Activated CD4-positive, alpha-beta memory T cell treated with anti-CD3 and anti-CD28 coated beads for 36 hours (primary cell): ENCODE measurements at regions not wholly inside any gene's neighbourhood (a gene's known extent, or its start where the extent isn't known, plus 50 kb on each side); places are given as distances from the start of the nearest gene placed in this dataset.

ENCODE experiments used
- CTCF ChIA-PET: fragments of 350-600 bp; sonication (Branson Sonifier 250); formaldehyde crosslinking; loops from one replicate; lab custom pipeline; 2021; ENCODE audit warnings: antibody characterized with exemption, inconsistent platforms; lab: Charles Lee
- POLR2A ChIA-PET: fragments of 350-600 bp; sonication (Branson Sonifier 250); formaldehyde crosslinking; loops from one replicate; lab custom pipeline; 2021; ENCODE audit warnings: antibody characterized with exemption; lab: Charles Lee
- DNase-seq: peaks from one replicate; pipeline ENCODE4 v3.0.0-alpha.2; 2020
- H3K27ac Mint-ChIP-seq: one replicate; pipeline ENCODE4 v1.8.0; 2021; ENCODE audit warnings: mixed read lengths
- H3K27me3 Mint-ChIP-seq: one replicate; pipeline ENCODE4 v1.8.0; 2021; ENCODE audit warnings: mixed read lengths
- H3K36me3 Mint-ChIP-seq: one replicate; pipeline ENCODE4 v1.8.0; 2021; ENCODE audit warnings: mixed read lengths
- H3K4me1 Mint-ChIP-seq: one replicate; pipeline ENCODE4 v1.8.0; 2021; ENCODE audit warnings: low read depth, mixed read lengths
- H3K4me3 Mint-ChIP-seq: one replicate; pipeline ENCODE4 v1.8.0; 2021; ENCODE audit warnings: mild to moderate bottlenecking, mixed read lengths
- H3K9me3 Mint-ChIP-seq: one replicate; pipeline ENCODE4 v1.8.0; 2021; ENCODE audit warnings: mixed read lengths
- intact Hi-C: fragments of 100-400 bp; cut with micrococcal nuclease; formaldehyde crosslinking; loops from one replicate; pipeline ENCODE4 v1.15.1; 2023

GRCh38 chr1:80989455-80989854 lies 811.3 kb upstream of the ADGRL2 start:
- no peaks in the 10 kb centered on the region for H3K4me1 Mint-ChIP-seq
- no peaks in the 10 kb centered on the region for H3K36me3 Mint-ChIP-seq
- no peak overlapping the region for H3K4me3 Mint-ChIP-seq
- ChIA-PET CTCF (no interaction called here), POLR2A (no interaction called here)
- no peak for DNase-seq
- intact Hi-C loops, result no loop called here
- no peak overlapping the region for H3K27ac Mint-ChIP-seq
- H3K27me3 Mint-ChIP-seq, result no peaks in the 10 kb centered on the region
- peaks cover 4% of the 10 kb centered on the region for H3K9me3 Mint-ChIP-seq

GRCh38 chr1:80988926-80989325 lies 811.8 kb upstream of the ADGRL2 start:
- H3K27me3 Mint-ChIP-seq, result no peaks in the 10 kb centered on the region
- H3K27ac Mint-ChIP-seq, result no peak overlapping the region
- no peak for DNase-seq
- ChIA-PET CTCF (no interaction called here), POLR2A (no interaction called here)
- no peaks in the 10 kb centered on the region for H3K4me1 Mint-ChIP-seq
- intact Hi-C loops, result no loop called here
- peaks cover 4% of the 10 kb centered on the region for H3K9me3 Mint-ChIP-seq
- no peak overlapping the region for H3K4me3 Mint-ChIP-seq
- no peaks in the 10 kb centered on the region for H3K36me3 Mint-ChIP-seq

GRCh38 chr1:80987824-80988223 lies 812.9 kb upstream of the ADGRL2 start:
- H3K4me1 Mint-ChIP-seq, result no peaks in the 10 kb centered on the region
- ChIA-PET POLR2A (no interaction called here), CTCF (no interaction called here)
- intact Hi-C loops, result no loop called here
- no peak for DNase-seq
- H3K9me3 Mint-ChIP-seq, result peaks cover 4% of the 10 kb centered on the region
- no peak overlapping the region for H3K27ac Mint-ChIP-seq
- no peak overlapping the region for H3K4me3 Mint-ChIP-seq
- H3K27me3 Mint-ChIP-seq, result no peaks in the 10 kb centered on the region
- H3K36me3 Mint-ChIP-seq, result no peaks in the 10 kb centered on the region

- H3K27me3 Mint-ChIP-seq, result no peaks in the 10 kb centered on the region
- H3K27ac Mint-ChIP-seq, result no peak overlapping the region
- CTCF ChIA-PET, result no interaction called here
- POLR2A ChIA-PET, result no interaction called here
- H3K9me3 Mint-ChIP-seq, result peaks cover 4% of the 10 kb centered on the region
- no peak for DNase-seq
- no peak overlapping the region for H3K4me3 Mint-ChIP-seq
- H3K4me1 Mint-ChIP-seq, result no peaks in the 10 kb centered on the region
- no peaks in the 10 kb centered on the region for H3K36me3 Mint-ChIP-seq
- intact Hi-C loops, result no loop called here
These were observed 813.6 kb upstream of the ADGRL2 start for GRCh38 chr1:80987106-80987505.

- POLR2A ChIA-PET, result no interaction called here
- H3K4me1 Mint-ChIP-seq, result no peaks in the 10 kb centered on the region
- CTCF ChIA-PET, result no interaction called here
- no peaks in the 10 kb centered on the region for H3K27me3 Mint-ChIP-seq
- no peak overlapping the region for H3K4me3 Mint-ChIP-seq
- no peaks in the 10 kb centered on the region for H3K36me3 Mint-ChIP-seq
- intact Hi-C loops, result no loop called here
- DNase-seq, result no peak
- H3K9me3 Mint-ChIP-seq, result peaks cover 6% of the 10 kb centered on the region
- no peak overlapping the region for H3K27ac Mint-ChIP-seq
These were observed 817.9 kb upstream of the ADGRL2 start for GRCh38 chr1:80982831-80983230.

- no peaks in the 10 kb centered on the region for H3K4me1 Mint-ChIP-seq
- H3K27me3 Mint-ChIP-seq, result no peaks in the 10 kb centered on the region
- no peak for DNase-seq
- H3K9me3 Mint-ChIP-seq, result peaks cover 11% of the 10 kb centered on the region
- ChIA-PET POLR2A (no interaction called here), CTCF (no interaction called here)
- intact Hi-C loops, result no loop called here
- no peak overlapping the region for H3K4me3 Mint-ChIP-seq
- no peak overlapping the region for H3K27ac Mint-ChIP-seq
- no peaks in the 10 kb centered on the region for H3K36me3 Mint-ChIP-seq
These were observed 827.6 kb upstream of the ADGRL2 start for GRCh38 chr1:80973101-80973500.

GRCh38 chr1:80966266-80966665 lies 834.5 kb upstream of the ADGRL2 start:
- ChIA-PET CTCF (no interaction called here), POLR2A (no interaction called here)
- DNase-seq, result no peak
- Mint-ChIP-seq H3K36me3 (no peaks in the 10 kb centered on the region), H3K4me3 (no peak overlapping the region), H3K4me1 (no peaks in the 10 kb centered on the region), H3K27ac (no peak overlapping the region), H3K27me3 (no peaks in the 10 kb centered on the region), H3K9me3 (no peaks in the 10 kb centered on the region)
- intact Hi-C loops, result no loop called here

GRCh38 chr1:80962564-80962963 lies 838.2 kb upstream of the ADGRL2 start:
- DNase-seq, result no peak
- H3K27ac Mint-ChIP-seq, result no peak overlapping the region
- CTCF ChIA-PET, result no interaction called here
- intact Hi-C loops, result no loop called here
- H3K4me3 Mint-ChIP-seq, result no peak overlapping the region
- H3K4me1 Mint-ChIP-seq, result no peaks in the 10 kb centered on the region
- POLR2A ChIA-PET, result no interaction called here
- no peaks in the 10 kb centered on the region for H3K27me3 Mint-ChIP-seq
- no peaks in the 10 kb centered on the region for H3K36me3 Mint-ChIP-seq
- H3K9me3 Mint-ChIP-seq, result peaks cover 2% of the 10 kb centered on the region

GRCh38 chr1:80961464-80962190 lies 839.1 kb upstream of the ADGRL2 start:
- H3K27me3 Mint-ChIP-seq, result no peaks in the 10 kb centered on the region
- ChIA-PET POLR2A (no interaction called here), CTCF (no interaction called here)
- no peaks in the 10 kb centered on the region for H3K4me1 Mint-ChIP-seq
- no peaks in the 10 kb centered on the region for H3K36me3 Mint-ChIP-seq
- no peak overlapping the region for H3K4me3 Mint-ChIP-seq
- intact Hi-C loops, result no loop called here
- H3K9me3 Mint-ChIP-seq, result peaks cover 2% of the 10 kb centered on the region
- DNase-seq, result no peak
- no peak overlapping the region for H3K27ac Mint-ChIP-seq

GRCh38 chr1:80933346-80933745 lies 867.4 kb upstream of the ADGRL2 start:
- no peaks in the 10 kb centered on the region for H3K36me3 Mint-ChIP-seq
- ChIA-PET CTCF (no interaction called here), POLR2A (no interaction called here)
- no peak for DNase-seq
- no peak overlapping the region for H3K4me3 Mint-ChIP-seq
- peaks cover 24% of the 10 kb centered on the region for H3K9me3 Mint-ChIP-seq
- intact Hi-C loops, result no loop called here
- no peak overlapping the region for H3K27ac Mint-ChIP-seq
- no peaks in the 10 kb centered on the region for H3K27me3 Mint-ChIP-seq
- H3K4me1 Mint-ChIP-seq, result no peaks in the 10 kb centered on the region

- peaks cover 29% of the 10 kb centered on the region for H3K9me3 Mint-ChIP-seq
These were observed 869.6 kb upstream of the ADGRL2 start for GRCh38 chr1:80931178-80931577.

GRCh38 chr1:80929868-80930508 lies 870.7 kb upstream of the ADGRL2 start:
- Mint-ChIP-seq H3K36me3 (no peaks in the 10 kb centered on the region), H3K4me1 (no peaks in the 10 kb centered on the region), H3K27ac (no peak overlapping the region), H3K4me3 (no peak overlapping the region), H3K27me3 (no peaks in the 10 kb centered on the region), H3K9me3 (peaks cover 29% of the 10 kb centered on the region)
- intact Hi-C loops, result no loop called here
- CTCF ChIA-PET, result no interaction called here
- DNase-seq, result no peak
- POLR2A ChIA-PET, result no interaction called here

More at GRCh38 chr1:80931178-80931577, 869.6 kb upstream of the ADGRL2 start:
- Mint-ChIP-seq H3K27ac (no peak overlapping the region), H3K27me3 (no peaks in the 10 kb centered on the region), H3K4me1 (no peaks in the 10 kb centered on the region), H3K36me3 (no peaks in the 10 kb centered on the region), H3K4me3 (no peak overlapping the region)
- DNase-seq, result no peak
- CTCF ChIA-PET, result no interaction called here
- POLR2A ChIA-PET, result no interaction called here
- intact Hi-C loops, result no loop called here

- Mint-ChIP-seq H3K27me3 (no peaks in the 10 kb centered on the region), H3K4me1 (no peaks in the 10 kb centered on the region)
- POLR2A ChIA-PET, result no interaction called here
These were observed 874.2 kb upstream of the ADGRL2 start for GRCh38 chr1:80926531-80926930.

More at GRCh38 chr1:80926531-80926930, 874.2 kb upstream of the ADGRL2 start:
- peaks cover 20% of the 10 kb centered on the region for H3K9me3 Mint-ChIP-seq
- no peak for DNase-seq
- CTCF ChIA-PET, result no interaction called here
- H3K27ac Mint-ChIP-seq, result no peak overlapping the region
- no peaks in the 10 kb centered on the region for H3K36me3 Mint-ChIP-seq
- intact Hi-C loops, result no loop called here
- H3K4me3 Mint-ChIP-seq, result no peak overlapping the region
